Upper lobe of right lung (tissue), 1 donor: ENCODE measurements at regions not wholly inside any gene's neighbourhood (a gene's known extent, or its start where the extent isn't known, plus 50 kb on each side); places are given as distances from the start of the nearest gene placed in this dataset.

Experiments
- ATAC-seq: fragments of 200-7000 bp; cut with Tn5 transposase; one replicate; pipeline ENCODE4 v1.9.1; 2020; ENCODE audit warnings: mild to moderate bottlenecking, moderate library complexity
- DNase-seq: peaks from one replicate; pipeline ENCODE4 v3.0.0-alpha.2; 2020
- H3K27ac ChIP-seq: fragments of 200-600 bp; one replicate; pipeline ENCODE4 v1.8.0; 2022
- H3K27me3 ChIP-seq: fragments of 200-600 bp; one replicate; pipeline ENCODE4 v1.8.0; 2022; ENCODE audit warnings: mild to moderate bottlenecking
- H3K36me3 ChIP-seq: fragments of 200-600 bp; one replicate; pipeline ENCODE4 v1.8.0; 2022
- H3K4me1 ChIP-seq: fragments of 200-600 bp; one replicate; pipeline ENCODE4 v1.8.0; 2022
- H3K4me3 ChIP-seq: fragments of 200-600 bp; one replicate; pipeline ENCODE4 v1.8.0; 2022; ENCODE audit warnings: mild to moderate bottlenecking
- H3K9me3 ChIP-seq: fragments of 200-600 bp; one replicate; pipeline ENCODE4 v1.8.0; 2022
- CTCF ChIP-seq: fragments of 200-600 bp; IDR thresholded peaks from one replicate; pipeline ENCODE4 v1.8.0; 2022; ENCODE audit warnings: antibody characterized with exemption
- intact Hi-C: fragments of 100-400 bp; cut with DNase I; formaldehyde crosslinking; loops from one replicate; pipeline ENCODE4 v1.11.0; 2022
- donor health status: DM: no; HTN: yes; CAD: no; lungs with severe emphysema.

DNA sequence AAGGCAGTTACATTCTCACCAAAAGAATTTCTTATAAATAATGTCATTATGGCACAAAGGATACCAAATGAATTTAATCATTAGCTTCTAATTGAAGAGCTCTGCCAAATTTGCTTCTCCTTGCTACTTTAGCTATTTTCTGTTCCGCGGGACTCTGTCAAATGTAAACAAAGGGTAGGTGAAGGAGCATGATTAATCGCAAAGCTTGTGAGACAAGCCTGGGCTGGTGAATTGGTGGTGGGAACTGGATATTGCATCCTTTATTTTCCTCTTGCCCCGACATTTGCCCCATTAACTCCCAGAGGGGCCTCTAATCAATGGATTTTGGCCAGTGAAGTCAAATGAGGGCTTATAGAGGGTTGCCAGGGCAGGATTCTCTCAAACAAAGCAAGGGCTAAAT, 234.2 kb upstream of the RFX3 start:
- Histone ChIP-seq H3K4me3 (no peak overlapping the region), H3K27me3 (no peaks in the 10 kb centered on the region), H3K9me3 (no peaks in the 10 kb centered on the region), H3K36me3 (no peaks in the 10 kb centered on the region), H3K27ac (no peak overlapping the region), H3K4me1 (peaks cover 4% of the 10 kb centered on the region)
- peak; percentile 62 for ATAC-seq
- no peak for DNase-seq
- intact Hi-C loops = no loop called here
- TF ChIP-seq CTCF = no peak

DNA sequence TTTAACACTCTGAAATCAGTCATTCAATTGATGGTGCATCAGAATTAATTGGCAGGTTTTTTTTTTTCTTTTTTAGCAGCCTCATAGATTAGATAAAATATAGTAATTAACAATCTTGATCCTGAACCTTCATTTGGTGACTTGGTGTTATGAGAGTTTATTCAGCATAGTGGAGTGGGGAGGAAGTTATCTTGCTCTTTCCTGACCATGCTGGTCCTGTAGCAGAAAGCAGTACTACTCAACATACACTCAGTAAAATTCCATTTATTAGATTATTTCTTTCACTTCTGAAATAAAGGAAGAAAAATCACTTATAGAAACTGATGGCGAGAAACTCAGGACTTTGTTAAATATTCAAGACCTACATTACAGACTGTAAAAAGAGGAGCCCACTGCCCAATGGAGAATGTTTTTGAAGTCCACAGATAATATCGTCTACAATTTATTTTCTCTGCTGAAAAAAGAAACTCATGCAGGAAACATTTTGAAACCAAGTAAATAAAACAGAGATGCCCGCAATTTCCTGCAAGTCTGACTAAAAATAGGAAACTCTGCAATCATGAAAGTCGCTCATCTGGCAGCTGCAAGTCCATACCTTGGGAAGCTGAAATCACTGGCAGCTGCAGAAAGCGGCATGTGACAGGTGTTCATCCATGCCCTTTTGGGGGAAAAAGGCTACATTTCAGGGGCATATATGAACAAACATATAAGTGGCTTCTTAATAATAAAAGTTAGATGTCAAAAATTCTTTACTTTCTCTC, 233.2 kb upstream of the RFX3 start:
- no peak overlapping the region for H3K4me3 ChIP-seq
- TF ChIP-seq CTCF = no peak
- DNase-seq (no peak), ATAC-seq (no peak)
- no peaks in the 10 kb centered on the region for H3K36me3 ChIP-seq
- H3K27ac ChIP-seq = no peak overlapping the region
- peaks cover 4% of the 10 kb centered on the region for H3K4me1 ChIP-seq
- H3K9me3 ChIP-seq = no peaks in the 10 kb centered on the region
- intact Hi-C loops = no loop called here
- H3K27me3 ChIP-seq = no peaks in the 10 kb centered on the region

DNA sequence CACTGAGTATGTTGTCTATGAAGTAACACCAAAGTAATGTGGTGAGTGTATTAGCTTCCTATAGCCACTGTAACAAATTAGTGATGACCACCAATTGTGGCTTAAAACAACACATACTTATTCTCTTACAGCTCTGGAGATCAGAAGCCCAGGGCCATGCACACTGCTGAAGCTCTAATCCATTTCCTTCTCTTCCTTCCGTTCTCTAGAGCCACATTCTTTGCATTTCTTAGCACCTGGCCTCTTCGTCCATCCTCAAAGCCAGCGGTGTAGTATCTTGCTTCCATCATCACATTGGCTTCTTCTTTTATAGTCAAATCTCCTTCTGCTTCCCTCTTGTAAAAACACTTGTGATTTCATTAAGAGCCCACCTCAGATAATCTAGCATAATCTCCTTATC, 230.3 kb upstream of the RFX3 start:
- ATAC-seq = no peak

GRCh38 chr9:3751125-3751758, 225.4 kb upstream of the RFX3 start:
- intact Hi-C loops = no loop called here

More for the DNA sequence above, 230.3 kb upstream of the RFX3 start:
- Histone ChIP-seq H3K4me3 (no peak overlapping the region), H3K27me3 (no peaks in the 10 kb centered on the region), H3K36me3 (no peaks in the 10 kb centered on the region), H3K4me1 (peaks cover 4% of the 10 kb centered on the region), H3K27ac (no peak overlapping the region), H3K9me3 (no peaks in the 10 kb centered on the region)
- intact Hi-C loops = no loop called here
- no peak for DNase-seq
- TF ChIP-seq CTCF = no peak

GRCh38 chr9:3750321-3750720, 224.5 kb upstream of the RFX3 start:
- DNase-seq (no peak), ATAC-seq (no peak)
- no peak for TF ChIP-seq CTCF
- Histone ChIP-seq H3K27me3 (no peaks in the 10 kb centered on the region), H3K4me3 (no peak overlapping the region), H3K9me3 (no peaks in the 10 kb centered on the region), H3K27ac (no peak overlapping the region), H3K4me1 (no peaks in the 10 kb centered on the region), H3K36me3 (no peaks in the 10 kb centered on the region)
- intact Hi-C loops = no loop called here

More at GRCh38 chr9:3751125-3751758, 225.4 kb upstream of the RFX3 start:
- Histone ChIP-seq H3K36me3 (no peaks in the 10 kb centered on the region), H3K27me3 (no peaks in the 10 kb centered on the region), H3K4me1 (no peaks in the 10 kb centered on the region), H3K27ac (no peak overlapping the region), H3K9me3 (no peaks in the 10 kb centered on the region), H3K4me3 (no peak overlapping the region)
- no peak for TF ChIP-seq CTCF
- ATAC-seq = no peak
- DNase-seq = no peak
